ENCODE measurements at regions not wholly inside any gene's neighbourhood (a gene's known extent, or its start where the extent isn't known, plus 50 kb on each side); places are given as distances from the start of the nearest gene placed in this dataset.
"Not testable (repeated sequence)": the region's sequence is repeated elsewhere in the genome, so short reads cannot be mapped to it uniquely, and the experiment has no call there.

GRCh38 chr13:68895696-68896095 lies 1211.9 kb upstream of the ATXN8OS start:
- FAIRE-seq (no peak), DNase-seq (ENCODE audit: low read depth, low spot score) (no peak), ATAC-seq (no peak)
- no peaks in the 10 kb centered on the region for H3K9me3 ChIP-seq (replicated peaks; ENCODE audit: control insufficient read depth, insufficient read depth, low read length)
- no peak overlapping the region for H3K4me2 ChIP-seq (ENCODE audit: control insufficient read depth, insufficient read depth)
- H3K36me3 ChIP-seq (ENCODE audit: control insufficient read depth in 2 of 2, insufficient read depth in 2 of 2, low read length in 1 of 2) = no peaks in the 10 kb centered on the region
- RAD21 ChIA-PET (ENCODE audit: unreplicated experiment) = no interaction called here
- no peak overlapping the region for H2AFZ ChIP-seq (ENCODE audit: control insufficient read depth, low read depth, low read length)
- H3K27ac ChIP-seq (ENCODE audit: control insufficient read depth, insufficient read depth) = no peak overlapping the region
- no TSS peak for BruUV-seq (replicated peaks)
- no peak overlapping the region for H3K9ac ChIP-seq (ENCODE audit: control insufficient read depth, insufficient read depth, low read length)
- H3K27me3 ChIP-seq (replicated peaks in 1 of 2; ENCODE audit: control insufficient read depth in 2 of 2, insufficient read depth in 2 of 2, low read length in 1 of 2) = no peaks in the 10 kb centered on the region
- no peak for TF ChIP-seq RELB (IDR thresholded peaks at IDR 0.05; ENCODE audit: low read depth)
- no peak for TF ChIP-seq RELA (IDR thresholded peaks at IDR 0.05; ENCODE audit: borderline replicate concordance, partially characterized antibody)
- no peak for TF ChIP-seq IKZF1 (conservative IDR thresholded peaks at IDR 0.05)
- no peak overlapping the region for H3K4me3 ChIP-seq
- CTCF ChIA-PET = no interaction called here
- H3K4me1 ChIP-seq (ENCODE audit: control insufficient read depth, insufficient read depth, low read length) = no peaks in the 10 kb centered on the region
- WGBS (ENCODE audit: insufficient coverage, insufficient replicate concordance, low lambda C conversion rate, missing lambda C conversion rate) = 36% methylated on average over 1 of the region's 1 CpG
- SMC1A ChIA-PET (ENCODE audit: uncharacterized antibody, unreplicated experiment) = no interaction called here
- in situ Hi-C loops (cut with MboI) (no loop called here), intact Hi-C loops (cut with micrococcal nuclease; ENCODE audit: unreplicated experiment) (no loop called here)
- POLR2A ChIA-PET = no interaction called here
- H3K79me2 ChIP-seq (ENCODE audit: control insufficient read depth, insufficient read depth, low read length) = no peaks in the 10 kb centered on the region
- H4K20me1 ChIP-seq (ENCODE audit: control insufficient read depth, insufficient read depth) = no peaks in the 10 kb centered on the region

- H3K4me1 ChIP-seq (ENCODE audit: control insufficient read depth, insufficient read depth, low read length); FAIRE-seq; ATAC-seq; BruUV-seq (replicated peaks); H2AFZ ChIP-seq (ENCODE audit: control insufficient read depth, low read depth, low read length); H3K36me3 ChIP-seq (ENCODE audit: control insufficient read depth in 2 of 2, insufficient read depth in 2 of 2, low read length in 1 of 2); RAD21 ChIA-PET (ENCODE audit: unreplicated experiment); H3K27me3 ChIP-seq (replicated peaks in 1 of 2; ENCODE audit: control insufficient read depth in 2 of 2, insufficient read depth in 2 of 2, low read length in 1 of 2); H3K9ac ChIP-seq (ENCODE audit: control insufficient read depth, insufficient read depth, low read length); H3K79me2 ChIP-seq (ENCODE audit: control insufficient read depth, insufficient read depth, low read length); H3K4me2 ChIP-seq (ENCODE audit: control insufficient read depth, insufficient read depth); DNase-seq (ENCODE audit: low read depth, low spot score); H4K20me1 ChIP-seq (ENCODE audit: control insufficient read depth, insufficient read depth); intact Hi-C loops (cut with micrococcal nuclease; ENCODE audit: unreplicated experiment); H3K4me3 ChIP-seq; H3K9me3 ChIP-seq (replicated peaks; ENCODE audit: control insufficient read depth, insufficient read depth, low read length); in situ Hi-C loops (cut with MboI); H3K27ac ChIP-seq (ENCODE audit: control insufficient read depth, insufficient read depth); SMC1A ChIA-PET (ENCODE audit: uncharacterized antibody, unreplicated experiment); POLR2A ChIA-PET: not testable (repeated sequence)
- WGBS (ENCODE audit: insufficient coverage, insufficient replicate concordance, low lambda C conversion rate, missing lambda C conversion rate) = 0% methylated on average over 2 of the region's 2 CpGs
- CTCF ChIA-PET = interaction anchor here (0.6 kb wide), 1 partner anchor 9 kb away, joined by 3 read pairs; no protein-coding TSS in a partner anchor
These were observed 1213.9 kb upstream of the ATXN8OS start for GRCh38 chr13:68893721-68894120.

DNA sequence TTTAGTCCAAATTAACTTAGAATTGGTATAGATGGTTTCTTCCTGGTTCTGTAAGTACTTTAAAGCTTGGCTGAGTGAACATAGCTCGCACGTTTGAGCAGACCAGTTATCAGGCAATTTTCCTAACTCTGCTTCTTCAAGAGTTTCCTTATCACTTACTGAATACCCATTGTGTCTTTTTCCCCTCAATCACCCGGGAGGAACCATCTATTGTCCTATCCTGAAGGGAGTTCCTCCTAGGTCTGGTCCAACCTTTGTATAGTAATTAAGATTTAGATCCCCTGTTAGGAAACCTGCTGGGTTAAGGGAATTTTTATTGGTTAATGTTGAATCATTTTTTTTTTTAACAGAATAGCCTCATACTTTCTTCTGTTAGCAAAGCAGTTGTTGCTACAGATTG lies 1215.0 kb upstream of the ATXN8OS start:
- SMC1A ChIA-PET (ENCODE audit: uncharacterized antibody, unreplicated experiment) = not testable (repeated sequence)

More for the DNA sequence above, 1215.0 kb upstream of the ATXN8OS start:
- H3K4me2 ChIP-seq (ENCODE audit: control insufficient read depth, insufficient read depth); H3K9ac ChIP-seq (ENCODE audit: control insufficient read depth, insufficient read depth, low read length); H3K9me3 ChIP-seq (replicated peaks; ENCODE audit: control insufficient read depth, insufficient read depth, low read length); POLR2A ChIA-PET; H3K27ac ChIP-seq (ENCODE audit: control insufficient read depth, insufficient read depth); intact Hi-C loops (cut with micrococcal nuclease; ENCODE audit: unreplicated experiment); CTCF ChIA-PET; RAD21 ChIA-PET (ENCODE audit: unreplicated experiment); H4K20me1 ChIP-seq (ENCODE audit: control insufficient read depth, insufficient read depth); H3K79me2 ChIP-seq (ENCODE audit: control insufficient read depth, insufficient read depth, low read length); ATAC-seq; in situ Hi-C loops (cut with MboI); H3K4me3 ChIP-seq; H3K36me3 ChIP-seq (ENCODE audit: control insufficient read depth in 2 of 2, insufficient read depth in 2 of 2, low read length in 1 of 2); BruUV-seq (replicated peaks); H2AFZ ChIP-seq (ENCODE audit: control insufficient read depth, low read depth, low read length); H3K4me1 ChIP-seq (ENCODE audit: control insufficient read depth, insufficient read depth, low read length); DNase-seq (ENCODE audit: low read depth, low spot score); H3K27me3 ChIP-seq (replicated peaks in 1 of 2; ENCODE audit: control insufficient read depth in 2 of 2, insufficient read depth in 2 of 2, low read length in 1 of 2); FAIRE-seq: not testable (repeated sequence)
- WGBS (ENCODE audit: insufficient coverage, insufficient replicate concordance, low lambda C conversion rate, missing lambda C conversion rate) = 21% methylated on average over 3 of the region's 3 CpGs
